DND-41 (cell line): ENCODE measurements at regions not wholly inside any gene's neighbourhood (a gene's known extent, or its start where the extent isn't known, plus 50 kb on each side); places are given as distances from the start of the nearest gene placed in this dataset.

Experiments
- EZH2 ChIP-seq: IDR thresholded peaks from 3 replicates; pipeline ENCODE4 v1.6.1; 2012; ENCODE audit warnings: borderline replicate concordance, low read depth, mild to moderate bottlenecking, moderate library complexity, low read length, inconsistent platforms; ENCODE audit not compliant: severe bottlenecking
- TF ChIP-seq, protein P1 (sequence below): IDR thresholded peaks from 2 replicates; pipeline ENCODE4 v1.5.1; 2012; ENCODE audit warnings: borderline replicate concordance, low read length, moderate library complexity, mild to moderate bottlenecking; ENCODE audit not compliant: poor library complexity, severe bottlenecking; ENCODE audit errors: extremely low read depth

DNA sequence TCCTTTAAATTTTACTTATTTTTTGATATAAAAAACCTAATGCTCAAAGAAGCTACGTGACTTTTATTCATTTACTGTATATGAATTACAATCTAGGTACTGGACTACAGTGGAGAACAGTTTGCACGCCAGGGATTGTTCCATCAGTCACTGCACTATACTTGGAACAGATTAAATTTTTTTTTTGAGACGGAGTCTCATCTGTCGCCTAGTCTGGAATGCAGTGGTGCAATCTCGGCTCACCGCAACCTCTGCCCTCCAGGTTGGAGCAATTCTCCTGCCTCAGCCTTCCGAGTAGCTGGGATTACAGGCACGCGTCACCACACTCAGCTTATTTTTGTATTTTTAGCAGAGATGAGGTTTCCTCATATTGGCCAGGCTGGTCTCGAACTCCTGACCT is 330.0 kb upstream of the SLC14A2 start:
- TF ChIP-seq, protein P1, sequence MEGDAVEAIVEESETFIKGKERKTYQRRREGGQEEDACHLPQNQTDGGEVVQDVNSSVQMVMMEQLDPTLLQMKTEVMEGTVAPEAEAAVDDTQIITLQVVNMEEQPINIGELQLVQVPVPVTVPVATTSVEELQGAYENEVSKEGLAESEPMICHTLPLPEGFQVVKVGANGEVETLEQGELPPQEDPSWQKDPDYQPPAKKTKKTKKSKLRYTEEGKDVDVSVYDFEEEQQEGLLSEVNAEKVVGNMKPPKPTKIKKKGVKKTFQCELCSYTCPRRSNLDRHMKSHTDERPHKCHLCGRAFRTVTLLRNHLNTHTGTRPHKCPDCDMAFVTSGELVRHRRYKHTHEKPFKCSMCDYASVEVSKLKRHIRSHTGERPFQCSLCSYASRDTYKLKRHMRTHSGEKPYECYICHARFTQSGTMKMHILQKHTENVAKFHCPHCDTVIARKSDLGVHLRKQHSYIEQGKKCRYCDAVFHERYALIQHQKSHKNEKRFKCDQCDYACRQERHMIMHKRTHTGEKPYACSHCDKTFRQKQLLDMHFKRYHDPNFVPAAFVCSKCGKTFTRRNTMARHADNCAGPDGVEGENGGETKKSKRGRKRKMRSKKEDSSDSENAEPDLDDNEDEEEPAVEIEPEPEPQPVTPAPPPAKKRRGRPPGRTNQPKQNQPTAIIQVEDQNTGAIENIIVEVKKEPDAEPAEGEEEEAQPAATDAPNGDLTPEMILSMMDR, result no peak
- TF ChIP-seq EZH2, result no peak
